OCI-LY3 (cell line): ENCODE measurements at regions not wholly inside any gene's neighbourhood (a gene's known extent, or its start where the extent isn't known, plus 50 kb on each side); places are given as distances from the start of the nearest gene placed in this dataset.

Experiments
- CTCF ChIP-seq: fragments of 200-600, 300-600 bp; sonication (generic); IDR thresholded peaks from 2 replicates; pipeline ENCODE4 v1.5.1; 2014; ENCODE audit warnings: antibody characterized with exemption, low read length, low read depth
- EZH2phosphoT487 ChIP-seq: fragments of 200-600 bp; shearing (Covaris generic); IDR thresholded peaks from 2 replicates; pipeline ENCODE4 v1.6.1; 2018; ENCODE audit warnings: antibody characterized with exemption, mixed run types, low read depth

- TF ChIP-seq CTCF: no peak
- no peak for TF ChIP-seq EZH2phosphoT487
Measured at GRCh38 chrX:10023821-10024220, 56.7 kb downstream of the CLDN34 start.
